ENCODE measurements at regions not wholly inside any gene's neighbourhood (a gene's known extent, or its start where the extent isn't known, plus 50 kb on each side); places are given as distances from the start of the nearest gene placed in this dataset.

GRCh38 chr12:126191949-126192348 lies 1126.7 kb downstream of the AACS start:
- Histone ChIP-seq H3K27me3 (no peaks in the 10 kb centered on the region), H3K4me1 (no peaks in the 10 kb centered on the region), H3K9me3 (replicated peaks) (no peaks in the 10 kb centered on the region), H3K36me3 (no peaks in the 10 kb centered on the region), H3K4me3 (no peak overlapping the region), H3K27ac (no peak overlapping the region)
- DNase-seq = no peak

DNA sequence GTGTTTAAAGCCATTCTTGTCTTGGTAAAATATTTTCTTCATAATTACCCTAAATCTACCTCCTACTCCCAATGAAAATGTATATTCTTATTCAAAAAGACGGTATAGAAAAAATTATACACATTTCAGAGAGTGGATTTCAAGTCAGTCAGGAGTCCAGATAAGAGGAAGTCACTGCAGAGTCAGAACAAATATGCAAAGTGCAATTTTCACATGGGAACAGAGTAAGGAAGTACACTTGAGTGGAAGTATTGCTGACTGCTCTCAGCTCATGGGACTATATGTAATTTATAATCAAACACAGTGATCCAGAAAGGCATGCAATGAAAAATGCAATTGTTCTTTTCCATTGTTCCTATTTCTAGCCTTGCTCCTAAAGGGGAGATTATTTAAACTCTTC lies 1128.0 kb downstream of the AACS start:
- H3K4me3 ChIP-seq = no peak overlapping the region
- H3K27me3 ChIP-seq = no peaks in the 10 kb centered on the region
- DNase-seq = no peak
- H3K36me3 ChIP-seq = no peaks in the 10 kb centered on the region
- no peak overlapping the region for H3K27ac ChIP-seq
- H3K9me3 ChIP-seq (replicated peaks) = no peaks in the 10 kb centered on the region
- H3K4me1 ChIP-seq = no peaks in the 10 kb centered on the region

DNA sequence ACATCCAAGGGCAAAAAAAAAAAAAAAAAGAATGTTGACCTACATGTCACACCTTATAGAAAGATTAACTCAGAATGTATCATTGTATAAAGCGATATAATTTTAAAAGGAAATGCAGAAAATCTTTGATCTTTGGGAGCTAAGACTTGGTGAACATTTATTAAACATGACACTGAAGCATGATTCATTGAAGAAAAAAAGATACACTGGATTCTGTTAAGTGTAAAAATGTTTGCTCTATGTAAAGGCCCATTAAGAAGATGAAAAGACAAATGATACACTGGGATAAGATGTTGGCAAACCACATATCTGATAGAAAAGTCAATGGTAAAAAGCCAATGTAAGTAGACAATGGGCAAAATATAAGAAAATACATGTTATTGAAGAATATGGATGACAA lies 1131.0 kb downstream of the AACS start:
- DNase-seq = no peak
- Histone ChIP-seq H3K9me3 (replicated peaks) (no peaks in the 10 kb centered on the region), H3K4me3 (no peak overlapping the region), H3K36me3 (no peaks in the 10 kb centered on the region), H3K27me3 (no peaks in the 10 kb centered on the region), H3K27ac (no peak overlapping the region), H3K4me1 (no peaks in the 10 kb centered on the region)

DNA sequence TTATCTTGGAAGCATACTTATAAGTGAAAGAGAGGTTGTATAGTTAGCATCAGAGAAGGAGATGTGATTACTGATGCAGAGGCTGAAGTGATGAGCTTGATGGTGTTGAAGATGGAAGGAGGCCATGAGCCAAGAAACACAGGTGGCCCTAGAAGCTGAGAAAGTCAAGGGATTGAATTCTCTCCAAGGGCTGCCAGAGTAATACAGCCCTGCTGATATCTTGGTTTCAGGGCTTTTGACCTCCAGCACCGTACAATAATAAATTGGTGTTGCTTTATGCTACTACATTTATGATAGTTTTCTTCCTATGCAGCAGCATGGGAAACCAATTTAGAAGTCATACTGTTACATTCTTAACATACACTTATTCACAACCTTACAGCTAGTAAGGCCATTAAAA lies 1133.3 kb downstream of the AACS start:
- H3K4me3 ChIP-seq = no peak overlapping the region

GRCh38 chr12:126198966-126199692 lies 1133.9 kb downstream of the AACS start:
- Histone ChIP-seq H3K4me1 (no peaks in the 10 kb centered on the region), H3K36me3 (no peaks in the 10 kb centered on the region), H3K27ac (no peak overlapping the region), H3K4me3 (no peak overlapping the region), H3K9me3 (replicated peaks) (no peaks in the 10 kb centered on the region), H3K27me3 (no peaks in the 10 kb centered on the region)
- DNase-seq = no peak

More for the DNA sequence above, 1133.3 kb downstream of the AACS start:
- no peaks in the 10 kb centered on the region for H3K27me3 ChIP-seq
- no peak for DNase-seq
- no peaks in the 10 kb centered on the region for H3K9me3 ChIP-seq (replicated peaks)
- H3K27ac ChIP-seq = no peak overlapping the region
- H3K4me1 ChIP-seq = no peaks in the 10 kb centered on the region
- H3K36me3 ChIP-seq = no peaks in the 10 kb centered on the region

- Histone ChIP-seq H3K9me3 (replicated peaks) (no peaks in the 10 kb centered on the region), H3K36me3 (no peaks in the 10 kb centered on the region), H3K27ac (no peak overlapping the region), H3K27me3 (no peaks in the 10 kb centered on the region), H3K4me3 (no peak overlapping the region), H3K4me1 (no peaks in the 10 kb centered on the region)
- DNase-seq = no peak
These were observed 1136.8 kb downstream of the AACS start for GRCh38 chr12:126201981-126202537.

GRCh38 chr12:126204326-126204725 lies 1139.1 kb downstream of the AACS start:
- Histone ChIP-seq H3K9me3 (replicated peaks) (no peaks in the 10 kb centered on the region), H3K36me3 (no peaks in the 10 kb centered on the region), H3K27me3 (no peaks in the 10 kb centered on the region), H3K4me1 (no peaks in the 10 kb centered on the region), H3K4me3 (no peak overlapping the region), H3K27ac (no peak overlapping the region)
- no peak for DNase-seq

DNA sequence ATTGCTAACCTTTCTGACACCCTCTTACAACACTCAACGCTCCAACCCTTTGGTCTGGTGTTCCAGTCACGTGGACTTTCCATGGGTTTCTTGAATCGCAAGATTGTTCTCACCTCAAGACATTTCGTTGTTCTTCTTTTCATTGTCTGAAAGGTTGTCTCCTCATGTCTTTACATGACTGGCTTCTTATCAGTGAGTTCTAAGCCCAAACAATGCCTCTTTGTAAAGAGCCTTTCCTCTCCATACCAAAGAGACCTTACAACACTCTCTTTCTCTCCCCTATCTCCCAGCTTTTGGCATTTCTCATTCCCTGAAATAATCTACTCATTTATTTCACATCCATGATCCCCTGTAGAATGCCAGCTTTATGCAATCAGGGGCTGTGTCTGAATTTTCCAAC lies 1144.8 kb downstream of the AACS start:
- no peak for DNase-seq
- Histone ChIP-seq H3K4me1 (no peaks in the 10 kb centered on the region), H3K36me3 (no peaks in the 10 kb centered on the region), H3K9me3 (replicated peaks) (no peaks in the 10 kb centered on the region), H3K27ac (no peak overlapping the region), H3K27me3 (no peaks in the 10 kb centered on the region), H3K4me3 (no peak overlapping the region)

- H3K27ac ChIP-seq = no peak overlapping the region
- H3K4me3 ChIP-seq = no peak overlapping the region
- no peaks in the 10 kb centered on the region for H3K27me3 ChIP-seq
- DNase-seq = no peak
- H3K9me3 ChIP-seq (replicated peaks) = no peaks in the 10 kb centered on the region
- H3K4me1 ChIP-seq = no peaks in the 10 kb centered on the region
- no peaks in the 10 kb centered on the region for H3K36me3 ChIP-seq
These were observed 1145.2 kb downstream of the AACS start for GRCh38 chr12:126210448-126210847.

- Histone ChIP-seq H3K4me3 (no peak overlapping the region), H3K27ac (no peak overlapping the region), H3K9me3 (replicated peaks) (no peaks in the 10 kb centered on the region), H3K27me3 (no peaks in the 10 kb centered on the region), H3K4me1 (no peaks in the 10 kb centered on the region), H3K36me3 (no peaks in the 10 kb centered on the region)
- DNase-seq = no peak
These were observed 1147.6 kb downstream of the AACS start for GRCh38 chr12:126212824-126213223.

GRCh38 chr12:126218697-126219096 lies 1153.5 kb downstream of the AACS start:
- H3K27ac ChIP-seq = no peak overlapping the region
- no peaks in the 10 kb centered on the region for H3K4me1 ChIP-seq
- no peak for DNase-seq
- H3K36me3 ChIP-seq = no peaks in the 10 kb centered on the region
- H3K4me3 ChIP-seq = no peak overlapping the region
- no peaks in the 10 kb centered on the region for H3K27me3 ChIP-seq
- no peaks in the 10 kb centered on the region for H3K9me3 ChIP-seq (replicated peaks)

DNA sequence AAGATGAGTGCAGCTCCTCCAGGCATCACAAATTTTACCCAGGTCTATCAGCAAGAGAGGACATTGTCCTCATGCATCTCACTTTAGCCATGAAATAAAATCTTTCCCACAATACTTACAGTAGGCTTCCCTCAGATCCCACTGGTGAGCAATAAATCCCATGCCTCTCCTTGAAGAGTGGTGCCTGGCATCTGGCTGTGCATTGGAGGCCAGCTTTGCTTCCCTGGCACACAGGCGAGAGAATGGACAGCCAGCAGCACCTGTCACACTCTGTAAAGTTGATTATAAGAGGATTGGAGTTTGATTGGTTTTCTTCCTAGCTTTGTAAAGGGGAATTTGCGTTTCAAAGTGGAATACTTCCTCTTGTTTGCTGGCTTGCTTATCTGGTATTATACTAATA lies 1153.9 kb downstream of the AACS start:
- H3K27me3 ChIP-seq = no peaks in the 10 kb centered on the region
- H3K27ac ChIP-seq = no peak overlapping the region
- no peaks in the 10 kb centered on the region for H3K36me3 ChIP-seq
- no peak for DNase-seq
- no peak overlapping the region for H3K4me3 ChIP-seq
- no peaks in the 10 kb centered on the region for H3K9me3 ChIP-seq (replicated peaks)
- H3K4me1 ChIP-seq = no peaks in the 10 kb centered on the region

DNA sequence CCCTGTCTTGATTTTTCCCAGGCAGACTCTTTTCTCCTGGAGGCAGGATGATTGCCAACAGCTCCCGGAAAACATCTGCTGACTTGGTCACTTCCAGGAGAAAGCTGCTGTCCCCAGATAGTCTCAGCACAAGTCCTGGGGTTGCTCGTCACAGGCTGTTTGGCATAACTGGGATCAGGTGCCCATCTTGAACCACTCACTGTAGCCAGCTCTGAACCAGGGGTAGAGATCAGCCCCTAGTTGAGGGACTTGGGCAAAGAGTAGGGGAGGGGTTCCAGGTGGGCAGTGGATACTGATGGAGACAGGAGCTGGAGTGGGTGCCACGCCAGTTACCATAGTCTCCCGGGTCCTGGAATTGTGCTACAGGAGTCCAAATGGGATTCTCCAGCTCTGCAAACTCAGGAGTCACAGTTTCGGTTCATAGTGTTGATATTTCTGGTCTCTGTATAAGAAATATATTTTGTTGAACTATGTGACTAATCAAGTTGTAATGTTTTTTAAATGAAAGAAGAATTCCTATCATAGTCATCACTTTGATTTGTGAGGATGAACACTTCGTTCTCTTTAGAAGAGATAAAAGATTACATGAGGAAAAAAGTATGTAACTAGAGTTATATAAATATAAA lies 1154.5 kb downstream of the AACS start:
- Histone ChIP-seq H3K36me3 (no peaks in the 10 kb centered on the region), H3K4me1 (no peaks in the 10 kb centered on the region), H3K9me3 (replicated peaks) (no peaks in the 10 kb centered on the region), H3K4me3 (no peak overlapping the region), H3K27me3 (no peaks in the 10 kb centered on the region), H3K27ac (no peak overlapping the region)
- no peak for DNase-seq

GRCh38 chr12:126224032-126224431 lies 1158.8 kb downstream of the AACS start:
- DNase-seq = no peak
- Histone ChIP-seq H3K27me3 (no peaks in the 10 kb centered on the region), H3K9me3 (replicated peaks) (no peaks in the 10 kb centered on the region), H3K36me3 (no peaks in the 10 kb centered on the region), H3K4me1 (no peaks in the 10 kb centered on the region), H3K4me3 (no peak overlapping the region), H3K27ac (no peak overlapping the region)

DNA sequence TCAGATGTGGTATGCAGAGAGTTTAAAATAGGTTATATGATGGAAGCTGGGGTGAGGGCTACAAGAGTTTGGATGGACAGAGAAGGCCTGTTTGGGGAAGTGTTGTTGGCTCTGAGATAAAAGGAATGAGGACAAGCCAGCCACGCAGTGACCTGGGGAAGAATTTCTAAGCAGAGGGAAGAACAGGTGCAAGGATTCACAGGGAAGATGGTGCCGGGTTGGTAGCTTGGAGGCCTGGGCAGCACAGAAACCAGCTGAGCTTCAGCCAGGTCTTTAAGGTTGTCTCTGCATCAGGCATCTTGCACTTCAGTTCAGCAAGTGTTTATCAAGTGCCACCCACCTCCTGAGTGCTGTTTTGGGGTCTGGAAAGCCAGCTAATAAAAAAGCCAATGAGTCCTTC lies 1163.7 kb downstream of the AACS start:
- Histone ChIP-seq H3K4me3 (no peak overlapping the region), H3K36me3 (no peaks in the 10 kb centered on the region), H3K4me1 (no peaks in the 10 kb centered on the region), H3K9me3 (replicated peaks) (no peaks in the 10 kb centered on the region), H3K27ac (no peak overlapping the region), H3K27me3 (no peaks in the 10 kb centered on the region)
- no peak for DNase-seq

DNA sequence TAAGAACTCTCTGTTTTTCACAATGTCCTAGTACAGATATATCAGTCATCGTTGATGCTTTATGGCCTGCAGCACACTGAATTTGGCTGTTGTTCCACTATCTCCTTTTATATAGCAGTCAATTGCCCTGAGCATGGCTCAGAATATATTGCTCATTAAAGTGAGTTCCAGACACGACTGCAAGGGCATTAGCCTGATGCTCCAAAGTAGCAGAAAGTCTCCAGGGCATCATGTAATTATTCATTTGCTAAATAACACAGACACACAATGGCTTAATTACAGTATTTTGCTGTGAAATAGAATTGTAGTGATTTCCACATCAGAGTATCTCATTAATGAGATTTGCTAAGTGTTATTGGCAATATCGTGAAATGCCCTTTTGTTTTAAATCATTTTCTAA lies 1167.5 kb downstream of the AACS start:
- Histone ChIP-seq H3K36me3 (no peaks in the 10 kb centered on the region), H3K27me3 (no peaks in the 10 kb centered on the region), H3K4me1 (no peaks in the 10 kb centered on the region), H3K9me3 (replicated peaks) (no peaks in the 10 kb centered on the region), H3K4me3 (no peak overlapping the region), H3K27ac (no peak overlapping the region)
- no peak for DNase-seq

Measured in SJCRH30 (cell line).